Limb (tissue), 2 donors: ENCODE measurements at regions not wholly inside any gene's neighbourhood (a gene's known extent, or its start where the extent isn't known, plus 50 kb on each side); places are given as distances from the start of the nearest gene placed in this dataset.

Experiments
- DNase-seq, 2 donors: peaks; one replicate each; pipeline ENCODE4 v3.0.0-alpha.2; 2016; ENCODE audit errors: extremely low spot score in 2 of 2

GRCh38 chr12:115042341-115042740 lies 358.4 kb upstream of the TBX3 start:
- DNase-seq = no peak

GRCh38 chr12:115037830-115038229 lies 353.9 kb upstream of the TBX3 start:
- DNase-seq = no peak

GRCh38 chr12:115035535-115036107 lies 351.6 kb upstream of the TBX3 start:
- DNase-seq = no peak

- DNase-seq = no peak
These were observed 348.5 kb upstream of the TBX3 start for GRCh38 chr12:115032521-115032920.

GRCh38 chr12:115030017-115030416 lies 346.0 kb upstream of the TBX3 start:
- DNase-seq = no peak

- DNase-seq = no peak
These were observed 340.6 kb upstream of the TBX3 start for GRCh38 chr12:115024531-115024930.

- peak; percentile 58 to 81 for DNase-seq
These were observed 339.6 kb upstream of the TBX3 start for GRCh38 chr12:115023279-115024265.

- no peak for DNase-seq
These were observed 336.1 kb upstream of the TBX3 start for GRCh38 chr12:115020091-115020490.

- no peak for DNase-seq
These were observed 333.4 kb upstream of the TBX3 start for GRCh38 chr12:115017346-115017745.

- DNase-seq = peak; percentile 70 to 79
These were observed 329.4 kb upstream of the TBX3 start for GRCh38 chr12:115013236-115013981.

- DNase-seq = no peak
These were observed 328.9 kb upstream of the TBX3 start for GRCh38 chr12:115012861-115013235.

- DNase-seq = no peak
These were observed 327.7 kb upstream of the TBX3 start for GRCh38 chr12:115011703-115012102.

- no peak for DNase-seq
These were observed 326.5 kb upstream of the TBX3 start for GRCh38 chr12:115010324-115010995.

GRCh38 chr12:115008929-115009328 lies 325.0 kb upstream of the TBX3 start:
- DNase-seq = no peak

- no peak for DNase-seq
These were observed 320.6 kb upstream of the TBX3 start for GRCh38 chr12:115004470-115005146.

- DNase-seq = no peak
These were observed 318.5 kb upstream of the TBX3 start for GRCh38 chr12:115002434-115002833.

GRCh38 chr12:115001571-115002180 lies 317.7 kb upstream of the TBX3 start:
- peak in 1 of 2 donors; percentile 35 for DNase-seq

GRCh38 chr12:115000038-115000437 lies 316.1 kb upstream of the TBX3 start:
- DNase-seq = no peak

- peak in 1 of 2 donors; percentile 33 for DNase-seq
These were observed 314.8 kb upstream of the TBX3 start for GRCh38 chr12:114998750-114999128.

GRCh38 chr12:114998118-114998749 lies 314.3 kb upstream of the TBX3 start:
- DNase-seq = no peak
